B cell (primary cell): ENCODE measurements at regions not wholly inside any gene's neighbourhood (a gene's known extent, or its start where the extent isn't known, plus 50 kb on each side); places are given as distances from the start of the nearest gene placed in this dataset.

Experiments
- CTCF ChIP-seq: fragments of 200-600 bp; IDR thresholded peaks from one replicate; pipeline ENCODE4 v1.8.0; 2022; ENCODE audit warnings: antibody characterized with exemption, mild to moderate bottlenecking
- EZH2 ChIP-seq: IDR thresholded peaks from 2 replicates; pipeline ENCODE4 v1.6.1; 2012; ENCODE audit warnings: borderline replicate concordance, low read depth, mild to moderate bottlenecking, moderate library complexity, low read length; ENCODE audit not compliant: insufficient read depth, poor library complexity, severe bottlenecking

GRCh38 chr5:34521628-34522290 lies 134.4 kb upstream of the RAI14 start:
- TF ChIP-seq CTCF: no peak
- no peak for TF ChIP-seq EZH2
